ENCODE measurements at regions not wholly inside any gene's neighbourhood (a gene's known extent, or its start where the extent isn't known, plus 50 kb on each side); places are given as distances from the start of the nearest gene placed in this dataset.

DNA sequence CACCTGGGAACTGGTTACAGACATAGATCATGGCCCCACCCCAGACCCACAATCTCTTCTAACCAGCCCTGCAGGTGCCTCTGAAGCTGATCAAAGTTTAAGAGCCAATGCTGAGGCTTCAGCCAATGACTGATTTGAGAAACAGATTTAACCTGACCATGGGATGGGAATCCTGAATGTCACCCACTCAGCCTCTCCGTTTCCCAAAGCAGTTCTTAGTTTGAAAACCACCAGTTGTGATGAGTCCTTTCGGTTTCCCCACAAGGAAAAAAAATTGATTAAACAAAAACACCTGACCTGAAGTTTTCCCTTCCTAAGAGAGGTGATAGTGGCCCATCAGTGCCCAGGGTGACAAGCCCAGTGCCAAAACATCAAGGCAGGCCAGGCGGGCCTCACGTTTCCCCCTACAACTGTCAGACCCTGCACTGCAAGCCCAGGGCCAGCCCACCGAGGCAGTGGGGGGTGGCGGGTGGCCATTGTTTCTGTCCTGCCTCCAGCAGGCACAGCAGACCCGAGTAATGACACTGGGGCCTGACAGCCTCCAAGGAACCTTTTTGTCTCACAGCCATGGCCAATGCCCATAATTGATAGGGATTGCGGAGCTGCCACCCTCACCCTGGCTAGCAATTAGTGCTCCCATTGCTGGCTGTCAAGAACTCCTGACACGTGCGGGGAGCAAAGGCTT, 75.4 kb upstream of the ZMIZ1 start:
- DNase-seq (ENCODE audit: extremely low read depth in 1 of 2, low read depth in 1 of 2), result no peak

DNA sequence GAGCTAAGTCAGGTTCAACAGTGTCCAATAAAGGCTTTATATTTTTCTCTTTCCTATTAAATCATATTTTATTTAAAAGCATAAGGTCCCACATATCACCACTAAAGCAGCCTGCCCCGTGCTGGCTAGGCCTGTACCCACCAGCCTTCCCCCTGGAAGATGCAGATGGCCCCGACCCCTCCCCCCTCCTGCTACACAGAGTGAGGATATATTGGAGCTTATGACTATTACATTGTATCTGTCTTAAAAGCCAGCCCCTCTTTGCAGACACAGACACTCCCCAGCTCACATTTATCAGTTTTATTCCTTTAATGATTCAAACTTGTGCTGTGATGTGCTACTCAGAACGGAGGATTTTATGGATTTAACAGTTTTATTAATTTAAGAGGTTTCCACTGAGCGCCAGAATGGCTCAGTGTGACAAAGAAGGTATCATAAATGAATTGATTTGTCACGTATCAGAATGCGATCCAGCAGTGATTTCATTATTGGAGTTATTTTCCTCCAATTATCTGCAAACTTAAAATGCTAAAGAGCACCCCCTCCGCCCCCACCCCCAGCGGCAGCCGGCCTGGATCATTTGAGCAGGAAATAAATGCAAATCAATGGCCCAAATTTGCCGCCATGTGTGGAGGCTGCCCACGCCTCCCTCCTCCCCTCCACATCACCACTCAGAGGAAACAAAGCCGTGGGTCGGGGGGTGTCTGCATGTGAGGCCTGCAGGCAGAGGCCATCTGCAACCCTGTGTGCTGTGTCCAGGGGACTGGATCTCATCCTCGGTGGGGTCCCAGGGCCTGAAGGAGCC, 72.6 kb upstream of the ZMIZ1 start:
- no peak for DNase-seq (ENCODE audit: extremely low read depth in 1 of 2, low read depth in 1 of 2)

DNA sequence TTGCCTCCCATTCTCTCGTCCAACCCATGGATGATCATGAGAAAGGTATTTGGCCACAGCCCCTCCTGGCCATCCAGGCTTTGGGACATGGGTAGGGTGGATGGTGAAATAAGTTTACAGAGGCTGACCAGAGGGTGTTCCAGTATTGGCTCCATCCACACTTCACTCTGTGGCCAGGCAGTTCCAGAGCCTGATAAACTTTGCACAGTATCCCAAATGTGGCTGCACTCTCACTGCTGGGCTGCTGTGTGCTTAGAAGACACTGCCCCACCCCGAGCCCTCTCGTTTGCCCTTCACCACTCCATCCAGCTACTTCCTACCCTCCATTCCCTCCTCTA, 72.0 kb upstream of the ZMIZ1 start:
- no peak for DNase-seq (ENCODE audit: extremely low read depth in 1 of 2, low read depth in 1 of 2)

DNA sequence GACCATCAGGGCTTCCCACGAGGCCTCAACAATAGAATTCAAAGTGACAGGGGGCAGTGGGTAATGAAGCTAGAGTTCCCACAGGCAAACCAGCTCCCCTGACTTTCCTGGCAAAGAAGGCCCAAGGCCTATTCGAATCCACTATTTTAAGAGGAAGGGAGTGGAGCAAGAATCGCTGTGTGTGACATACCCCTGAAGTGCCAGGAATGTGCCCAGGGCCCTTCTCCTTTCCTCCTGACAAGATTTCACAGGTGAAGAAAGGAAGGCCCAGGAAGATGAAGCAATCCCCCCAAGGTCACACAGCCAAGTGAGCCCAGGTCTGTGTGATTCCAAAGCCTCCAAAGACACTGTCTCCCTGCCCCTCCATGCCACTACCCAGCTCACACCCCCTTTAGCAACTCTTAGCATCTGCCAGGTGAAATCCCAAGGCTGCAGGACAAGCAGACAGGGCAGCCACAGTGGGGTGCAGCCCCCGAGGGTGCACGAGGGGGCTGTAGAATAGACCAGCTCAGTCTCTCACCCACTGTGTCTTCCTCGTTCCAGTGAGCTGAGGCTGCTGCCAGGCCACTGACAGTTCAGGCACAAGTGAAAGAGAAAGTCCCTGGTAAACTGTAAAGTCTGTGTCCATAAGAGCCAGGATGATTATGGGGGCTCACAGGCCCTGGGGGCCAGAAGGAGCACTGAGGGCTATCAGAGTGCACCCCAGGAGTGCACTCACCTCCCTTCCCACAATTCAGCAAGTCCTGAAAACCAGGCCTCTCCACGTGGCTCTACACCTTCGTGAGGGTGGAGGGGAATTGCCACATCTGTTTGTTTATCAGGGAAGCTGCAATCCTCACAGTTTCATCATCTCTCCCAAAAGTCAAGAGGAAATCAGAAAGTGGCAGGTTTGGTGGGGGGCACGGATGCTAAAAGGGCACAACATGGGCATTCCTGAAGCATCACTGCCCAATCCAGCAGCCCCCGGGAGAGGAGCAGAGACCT, 70.8 kb upstream of the ZMIZ1 start:
- DNase-seq (ENCODE audit: extremely low read depth in 1 of 2, low read depth in 1 of 2), result no peak

DNA sequence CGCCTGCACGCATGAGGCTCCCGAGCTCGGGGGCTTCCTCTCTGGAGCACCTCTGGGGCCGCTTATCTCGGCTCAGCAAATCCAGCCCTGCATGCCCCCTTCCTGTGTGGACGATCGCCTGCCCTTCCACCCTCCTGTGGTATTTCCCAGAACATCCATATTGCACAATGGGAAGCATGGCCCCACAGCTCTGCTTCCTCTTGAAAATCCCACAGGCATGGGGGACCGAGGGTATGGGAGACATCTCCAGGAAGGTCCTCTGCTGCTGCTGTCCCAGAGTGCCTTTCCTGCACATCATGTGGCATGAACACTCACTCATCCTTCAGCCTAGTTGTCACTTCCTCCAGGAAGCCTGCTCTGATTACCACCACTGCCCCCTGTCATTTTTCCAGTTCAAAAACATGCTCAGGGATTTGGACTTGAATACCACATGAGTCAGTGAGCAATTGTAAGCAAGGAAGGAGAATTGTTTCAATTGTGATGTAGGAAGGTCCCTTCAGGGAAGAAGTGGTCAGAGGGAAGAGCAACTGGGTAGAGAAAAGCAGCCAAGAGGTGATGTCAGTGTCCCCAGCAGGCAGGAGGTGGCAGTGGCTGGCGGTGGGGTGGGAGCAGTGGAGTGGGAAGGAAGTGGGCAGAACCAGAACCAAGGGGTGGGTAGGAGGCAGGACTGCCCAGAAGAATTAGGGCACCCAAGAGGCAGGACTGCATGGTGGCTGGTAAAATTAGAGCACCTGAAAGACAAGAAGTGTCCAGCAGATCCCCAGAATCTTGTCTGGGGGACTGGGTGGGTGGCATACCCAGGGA, 67.5 kb upstream of the ZMIZ1 start:
- no peak for DNase-seq (ENCODE audit: extremely low read depth in 1 of 2, low read depth in 1 of 2)

DNA sequence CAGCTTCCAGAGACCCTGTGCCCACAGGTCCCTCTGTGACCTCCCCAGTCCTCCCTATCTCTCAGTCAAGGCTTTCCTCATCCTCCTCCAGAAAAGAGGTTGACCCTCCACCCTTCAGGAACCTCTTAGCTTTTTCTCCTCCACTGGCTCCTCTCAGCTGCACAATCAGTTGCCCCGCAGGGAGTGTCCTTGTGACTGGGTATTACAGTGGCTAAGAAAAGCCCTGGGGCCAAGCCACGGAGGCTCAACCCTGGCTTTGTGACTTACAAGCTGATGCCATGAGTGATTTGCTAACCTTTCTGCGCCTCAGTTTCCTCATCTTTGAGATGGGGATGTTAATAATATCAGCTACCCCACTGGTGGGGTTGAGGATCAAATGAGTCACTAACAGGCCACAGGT, 66.4 kb upstream of the ZMIZ1 start:
- DNase-seq (ENCODE audit: extremely low read depth in 1 of 2, low read depth in 1 of 2), result no peak

- DNase-seq (ENCODE audit: extremely low read depth in 1 of 2, low read depth in 1 of 2), result no peak
These were observed 65.3 kb upstream of the ZMIZ1 start for GRCh38 chr10:79003183-79004100.

DNA sequence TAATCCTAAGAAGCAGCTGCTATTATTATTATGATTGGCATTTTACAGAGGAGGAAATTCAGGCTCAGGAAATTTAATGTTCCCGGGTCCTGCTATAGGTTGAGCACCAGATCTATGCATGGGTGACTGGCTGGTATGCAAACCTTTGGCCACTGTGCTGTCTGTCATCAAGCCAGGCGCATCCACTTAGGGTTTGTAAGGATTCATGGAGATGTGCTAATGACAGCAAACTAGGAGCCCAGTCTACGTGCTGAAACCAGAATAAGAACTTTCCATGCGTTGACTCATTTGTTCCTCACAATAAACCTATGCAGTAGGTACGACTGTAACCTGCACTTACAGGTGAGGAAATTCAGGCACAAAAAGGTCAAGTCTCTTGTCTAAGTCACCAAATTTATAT, 64.5 kb upstream of the ZMIZ1 start:
- DNase-seq (ENCODE audit: extremely low read depth in 1 of 2, low read depth in 1 of 2), result no peak

DNA sequence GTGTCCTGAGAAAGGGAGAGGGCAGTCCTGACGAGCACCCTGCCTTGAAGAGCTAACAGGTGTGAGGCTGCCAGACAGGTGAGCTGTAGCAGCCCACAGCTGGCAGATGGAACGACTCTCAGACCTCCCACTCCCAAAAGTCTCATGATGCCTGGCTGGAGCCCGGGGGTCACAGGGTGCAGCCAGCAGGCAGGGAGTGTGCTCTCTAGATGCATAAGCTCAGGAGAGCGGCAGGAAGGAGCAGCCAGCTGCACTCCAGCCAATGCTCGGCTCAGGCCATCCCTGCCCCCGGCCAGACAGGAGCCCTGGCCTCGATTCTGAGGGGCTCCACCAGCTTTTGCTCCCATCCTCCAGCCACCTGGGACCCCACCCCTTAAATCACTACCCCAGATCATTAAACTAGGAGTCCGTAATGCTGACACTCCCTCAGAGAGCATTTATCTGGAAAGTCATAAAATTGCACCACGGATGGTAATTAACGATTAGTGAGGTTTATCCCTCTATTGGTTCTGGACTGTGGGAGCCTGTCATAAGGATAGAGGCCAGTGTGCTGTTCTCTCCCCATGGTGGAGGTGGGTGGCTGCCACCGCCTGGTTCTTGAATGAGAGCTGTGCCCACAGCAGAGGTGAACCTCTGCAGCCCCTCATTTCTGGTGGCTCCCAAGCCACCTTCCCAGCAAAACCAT, 63.5 kb upstream of the ZMIZ1 start:
- no peak for DNase-seq (ENCODE audit: extremely low read depth in 1 of 2, low read depth in 1 of 2)

DNA sequence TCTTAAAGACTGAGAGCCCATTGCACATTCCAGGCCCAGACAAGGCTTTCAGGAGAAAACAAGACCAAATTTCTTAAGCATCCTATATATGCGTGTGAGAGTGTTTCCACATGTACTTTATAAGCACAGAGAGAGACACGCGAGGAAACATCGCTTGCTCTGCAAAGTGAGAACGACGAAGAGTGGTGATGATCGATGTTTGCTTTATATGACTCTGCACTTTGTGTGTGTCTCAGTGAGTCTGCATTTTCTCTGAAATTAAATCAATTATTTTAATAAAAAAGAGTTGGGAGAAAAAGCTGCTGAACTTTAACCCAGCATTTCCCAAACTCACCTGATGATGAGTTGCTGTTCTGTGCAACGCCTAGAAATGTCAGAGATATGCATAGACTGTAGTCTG, 61.7 kb upstream of the ZMIZ1 start:
- no peak for DNase-seq (ENCODE audit: extremely low read depth in 1 of 2, low read depth in 1 of 2)

GRCh38 chr10:79007421-79008319, 61.1 kb upstream of the ZMIZ1 start:
- no peak for DNase-seq (ENCODE audit: extremely low read depth in 1 of 2, low read depth in 1 of 2)

- no peak for DNase-seq (ENCODE audit: extremely low read depth in 1 of 2, low read depth in 1 of 2)
These were observed 59.6 kb upstream of the ZMIZ1 start for GRCh38 chr10:79009145-79009544.

- no peak for DNase-seq (ENCODE audit: extremely low read depth in 1 of 2, low read depth in 1 of 2)
These were observed 56.2 kb upstream of the ZMIZ1 start for GRCh38 chr10:79012567-79012966.

- no peak for DNase-seq (ENCODE audit: extremely low read depth in 1 of 2, low read depth in 1 of 2)
These were observed 55.3 kb upstream of the ZMIZ1 start for GRCh38 chr10:79013406-79013987.

DNA sequence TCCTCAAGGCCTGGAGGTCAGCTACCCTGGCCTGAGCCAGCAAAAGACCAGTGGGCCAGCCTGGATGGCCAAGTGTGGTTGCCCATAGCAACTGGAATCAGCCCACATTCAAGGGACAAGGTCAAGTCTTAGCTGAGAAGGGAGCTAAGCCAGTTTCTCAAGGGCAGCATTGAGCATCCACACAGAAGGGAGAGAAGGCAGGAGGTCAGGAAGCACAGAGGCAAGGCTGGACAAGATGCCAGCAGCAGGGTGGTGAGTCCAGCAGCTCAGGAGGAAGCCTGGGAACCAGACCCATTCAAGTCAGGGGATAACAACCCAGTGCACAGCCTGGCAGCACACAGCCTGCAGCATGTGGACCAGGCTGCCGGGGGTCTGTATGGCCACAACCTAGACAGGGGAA, 54.0 kb upstream of the ZMIZ1 start:
- DNase-seq (ENCODE audit: extremely low read depth in 1 of 2, low read depth in 1 of 2), result no peak

DNA sequence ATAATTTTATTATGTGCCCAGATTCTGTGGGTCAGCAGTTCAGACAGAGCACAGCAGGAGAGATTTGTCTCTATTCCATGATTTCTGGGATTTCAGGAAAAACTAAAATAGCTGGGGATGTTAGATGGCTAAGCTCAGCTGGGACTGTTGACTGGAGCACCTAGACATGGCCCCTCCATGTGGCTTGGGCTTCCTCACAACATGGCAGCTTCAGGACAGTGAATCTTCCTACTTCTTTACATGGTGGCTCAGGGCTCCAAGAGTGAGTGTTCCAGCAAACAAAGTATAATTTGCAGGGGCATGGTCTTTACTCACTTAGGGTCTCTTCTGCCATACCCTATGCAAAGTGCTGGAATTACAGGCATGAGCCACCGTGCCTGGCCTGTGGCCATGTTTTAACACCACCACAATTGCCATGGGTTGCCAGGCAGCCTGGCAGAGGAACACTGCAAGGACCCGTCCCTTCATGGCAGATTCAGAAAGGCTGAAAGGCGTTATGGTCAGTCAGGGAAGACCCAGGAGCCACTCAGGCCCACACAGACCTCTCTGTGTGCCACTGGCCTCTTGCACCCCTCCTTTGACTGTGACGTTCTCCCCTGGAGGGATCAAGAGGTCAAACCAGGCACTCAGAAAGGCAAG, 50.8 kb upstream of the ZMIZ1 start:
- DNase-seq (ENCODE audit: extremely low read depth in 1 of 2, low read depth in 1 of 2), result no peak

GRCh38 chr10:79018521-79019011, 50.2 kb upstream of the ZMIZ1 start:
- DNase-seq (ENCODE audit: extremely low read depth in 1 of 2, low read depth in 1 of 2), result no peak
